GM18507 (cell line): ENCODE measurements at regions not wholly inside any gene's neighbourhood (a gene's known extent, or its start where the extent isn't known, plus 50 kb on each side); places are given as distances from the start of the nearest gene placed in this dataset.
"Not testable (repeated sequence)": the region's sequence is repeated elsewhere in the genome, so short reads cannot be mapped to it uniquely, and the experiment has no call there.

Experiments
- DNase-seq: peaks from one replicate; pipeline ENCODE4 v3.0.0; 2011; ENCODE audit warnings: low read depth; ENCODE audit not compliant: insufficient read length; ENCODE audit errors: extremely low spot score
- FAIRE-seq: peaks from 2 replicates; lab custom pipeline; 2011; peaks lifted over from hg19 to GRCh38; lab: Jason Lieb, UNC

DNA sequence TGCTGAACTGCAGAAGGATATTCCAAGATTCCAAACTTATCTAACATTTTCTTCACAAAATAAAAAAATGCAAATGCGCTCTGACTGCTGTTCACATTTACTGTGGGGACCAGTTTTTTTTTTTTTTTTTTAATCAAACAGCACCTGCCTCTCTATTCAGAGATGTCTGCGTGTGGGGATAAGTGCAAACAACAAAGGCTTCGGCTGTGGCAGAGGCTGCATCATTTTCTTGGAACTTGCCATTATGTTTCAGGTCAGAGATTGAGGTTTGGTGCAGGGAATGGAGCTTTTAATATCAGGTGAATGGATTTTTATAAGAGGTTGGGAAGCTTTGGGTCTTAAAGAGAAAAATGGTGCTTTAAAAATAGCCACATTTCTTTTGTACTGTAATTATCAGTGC lies 78.2 kb upstream of the TET2 start:
- DNase-seq: no peak
- FAIRE-seq: no peak

DNA sequence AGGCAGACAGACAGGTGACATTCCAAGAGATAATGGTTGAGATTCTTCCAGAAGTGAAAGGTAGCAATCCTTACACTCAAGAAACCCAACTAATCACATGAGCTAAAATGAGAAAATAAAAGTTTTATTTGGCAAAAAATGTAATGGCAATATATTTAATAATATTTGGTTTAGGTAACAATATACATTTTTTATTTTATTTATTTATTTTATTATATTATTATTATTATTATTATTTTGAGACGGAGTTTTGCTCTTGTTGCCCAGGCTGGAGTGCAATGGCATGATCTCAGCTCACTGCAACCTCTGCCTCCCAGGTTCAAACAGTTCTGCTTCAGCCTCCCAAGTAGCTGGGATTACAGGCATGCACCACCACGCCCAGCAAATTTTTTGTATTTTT lies 74.6 kb upstream of the TET2 start:
- not testable (repeated sequence) for DNase-seq, FAIRE-seq

DNA sequence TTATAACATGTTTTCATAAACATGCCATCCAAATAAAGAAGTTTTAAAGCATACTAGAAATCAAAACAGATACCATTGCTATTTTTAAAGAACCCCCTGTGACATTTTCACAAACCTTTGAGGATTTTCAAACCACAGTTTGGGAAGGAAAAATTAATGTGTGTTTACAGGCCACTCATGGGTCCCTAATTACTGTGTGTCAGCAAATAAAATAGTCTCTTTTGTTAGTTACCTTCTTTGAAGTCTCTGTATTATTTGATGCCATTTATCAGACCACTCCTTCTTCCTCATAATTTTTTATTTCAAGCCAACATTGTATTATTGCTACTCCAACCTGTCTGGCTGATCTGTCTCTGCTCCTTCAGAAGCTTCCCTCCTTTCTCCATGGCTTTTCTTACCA lies 72.6 kb upstream of the TET2 start:
- DNase-seq: no peak
- FAIRE-seq: no peak

DNA sequence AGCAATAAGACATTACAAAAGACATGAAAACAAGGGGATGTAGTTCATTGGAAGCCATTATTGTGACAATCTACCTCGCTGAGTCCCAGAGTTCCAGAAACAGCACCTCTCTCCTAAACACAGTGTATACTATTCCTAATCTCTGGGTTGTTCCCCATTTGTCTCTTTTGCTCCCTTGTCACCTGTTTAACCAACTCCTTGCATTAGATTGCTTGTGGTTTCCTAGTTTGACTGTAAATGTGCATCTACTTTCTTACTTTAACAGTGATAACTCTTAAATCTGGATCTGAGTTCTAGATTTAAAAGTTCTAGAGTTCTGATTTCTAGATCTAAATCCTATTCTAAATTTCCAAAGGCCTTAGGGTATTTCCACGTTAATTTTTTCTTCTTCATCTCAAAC lies 71.6 kb upstream of the TET2 start:
- FAIRE-seq (no peak), DNase-seq (no peak)

DNA sequence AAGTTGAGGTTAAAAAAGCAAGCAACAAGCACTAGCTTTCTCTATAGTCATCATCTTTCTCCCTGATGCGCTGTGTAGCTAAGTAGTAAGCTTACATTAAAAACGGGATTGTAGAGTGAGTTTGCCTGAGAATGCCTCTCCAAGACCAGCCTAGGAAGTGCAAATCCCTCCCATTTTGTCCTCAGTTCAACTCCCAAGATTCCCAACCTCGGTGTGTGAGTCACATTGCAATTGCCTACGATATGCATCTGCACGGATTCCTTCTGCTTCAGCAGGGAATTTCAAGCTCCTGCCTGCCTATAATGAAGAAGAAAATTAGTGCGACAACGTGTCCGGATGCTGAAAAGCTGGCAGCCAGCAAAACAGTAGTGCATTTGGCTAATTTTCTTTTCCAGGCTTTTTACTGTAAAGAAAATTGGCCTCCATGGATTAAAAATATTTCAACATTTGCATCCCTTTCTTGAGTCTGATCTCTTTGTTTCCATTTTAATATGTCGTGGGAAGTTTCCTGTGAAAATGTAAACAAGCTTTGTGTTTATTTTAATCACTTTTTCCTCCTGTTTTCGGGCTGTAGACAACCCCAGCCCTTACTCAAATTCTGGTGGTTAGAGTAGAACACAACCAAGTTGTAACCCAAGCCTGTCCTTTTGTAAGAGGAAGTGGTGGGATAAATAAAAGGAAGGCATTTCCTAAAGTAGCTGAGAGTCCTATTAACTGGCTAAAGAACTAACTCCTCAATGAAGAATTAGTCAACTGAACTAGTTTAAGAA lies 58.4 kb upstream of the TET2 start:
- no peak for DNase-seq
- FAIRE-seq: no peak

DNA sequence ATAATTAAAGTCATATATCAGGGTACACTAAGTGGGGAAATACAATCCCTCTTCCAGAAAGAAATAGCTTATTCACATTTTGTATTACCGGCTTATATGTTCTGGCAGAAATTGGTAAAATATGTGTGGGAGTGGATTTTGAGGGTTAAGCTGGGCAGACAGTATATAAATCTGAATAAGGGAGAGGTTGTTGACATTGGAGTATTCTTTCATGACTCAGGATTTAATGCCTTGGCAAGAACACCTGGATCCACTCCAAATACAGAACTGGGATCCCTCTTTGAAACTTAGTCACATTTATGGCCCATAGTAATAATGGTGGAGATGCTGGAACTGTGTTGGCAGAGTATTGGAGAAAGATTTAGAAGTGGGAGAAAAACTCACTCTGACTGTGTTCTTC lies 54.3 kb upstream of the TET2 start:
- FAIRE-seq: no peak
- DNase-seq: no peak

DNA sequence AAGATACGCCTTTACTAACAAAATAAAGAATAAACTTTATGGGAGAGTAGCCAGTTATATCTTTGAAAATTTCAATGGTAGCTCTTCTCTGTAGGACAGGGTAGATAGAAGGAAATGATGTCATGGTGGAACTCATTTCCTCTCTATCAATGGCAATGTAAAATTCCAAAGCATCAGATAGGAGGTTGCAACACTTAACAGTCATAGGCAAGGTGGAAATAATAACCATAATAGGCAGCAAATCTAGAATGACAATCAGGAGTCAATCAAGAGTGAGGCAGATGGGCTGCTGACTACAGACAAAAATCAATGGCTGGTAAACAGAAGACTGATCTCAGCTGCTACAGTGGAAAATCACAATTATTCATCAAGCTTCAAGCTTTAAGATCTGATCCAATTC lies 53.9 kb upstream of the TET2 start:
- FAIRE-seq (no peak), DNase-seq (no peak)

DNA sequence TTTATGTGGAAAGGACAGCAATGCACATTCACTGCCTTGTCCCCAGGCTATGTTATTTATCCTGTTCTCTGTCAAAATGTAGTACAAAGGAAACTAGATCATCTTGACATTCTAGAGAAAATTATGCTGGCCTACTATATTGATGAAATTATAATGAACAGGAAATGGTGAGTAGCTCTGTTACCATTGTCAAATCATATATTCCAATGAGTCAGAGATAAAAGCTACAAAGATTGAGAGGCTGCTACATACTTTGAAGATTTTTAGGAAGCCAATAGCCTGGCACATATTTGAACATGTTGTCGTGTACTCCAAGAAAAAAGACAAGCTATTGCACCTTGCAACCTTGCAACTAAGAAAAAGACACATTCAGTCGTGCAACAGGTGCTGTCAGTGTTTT lies 52.7 kb upstream of the TET2 start:
- FAIRE-seq (no peak), DNase-seq (no peak)
